HG03025 (cell line): ENCODE measurements at regions not wholly inside any gene's neighbourhood (a gene's known extent, or its start where the extent isn't known, plus 50 kb on each side); places are given as distances from the start of the nearest gene placed in this dataset.
"Not testable (repeated sequence)": the region's sequence is repeated elsewhere in the genome, so short reads cannot be mapped to it uniquely, and the experiment has no call there.

Experiments used
- ATAC-seq: cut with Tn5 transposase; IDR thresholded peaks from one replicate; pipeline ENCODE4 v1.9.1; 2021; ENCODE audit warnings: mild to moderate bottlenecking, moderate library complexity; ENCODE audit not compliant: unreplicated experiment, low FRiP score

DNA sequence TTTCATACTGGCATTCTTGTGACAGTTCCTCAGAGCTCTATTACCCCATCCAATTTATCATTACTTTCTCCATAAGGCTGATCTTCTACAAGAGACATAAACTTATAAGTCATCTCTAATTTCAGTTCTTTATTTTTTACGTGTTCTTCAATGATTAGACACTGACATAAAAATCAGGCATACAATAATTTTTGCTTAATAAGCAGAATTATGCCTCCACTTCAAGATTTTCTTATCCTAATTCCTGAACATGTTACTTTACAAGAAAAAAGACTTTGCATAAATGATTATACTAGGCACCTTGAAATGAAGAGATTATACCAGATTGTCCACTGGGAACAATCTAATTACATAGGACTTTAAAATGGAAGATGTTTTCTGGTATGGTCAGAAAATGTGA is 1304.5 kb upstream of the SLC39A10 start:
- no peak for ATAC-seq

DNA sequence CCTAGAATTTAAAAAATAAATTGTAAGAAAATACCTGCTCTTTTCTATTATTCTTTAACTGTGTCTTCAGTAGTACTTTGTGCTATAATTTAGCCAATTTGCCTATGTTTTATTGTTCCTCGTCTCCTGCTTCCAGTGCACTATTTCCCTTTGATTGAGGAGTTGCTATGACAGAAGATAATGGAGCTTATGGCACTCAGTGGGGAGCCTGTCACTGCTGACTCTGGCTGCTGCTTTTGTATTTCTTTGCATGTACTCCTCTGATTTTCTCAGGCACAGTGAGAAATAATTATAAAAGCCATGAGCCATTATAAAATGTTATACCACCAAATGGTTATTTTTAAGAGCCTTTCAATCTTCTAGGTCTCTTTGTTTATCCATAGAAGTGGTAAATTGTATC is 1310.8 kb upstream of the SLC39A10 start:
- ATAC-seq: no peak

DNA sequence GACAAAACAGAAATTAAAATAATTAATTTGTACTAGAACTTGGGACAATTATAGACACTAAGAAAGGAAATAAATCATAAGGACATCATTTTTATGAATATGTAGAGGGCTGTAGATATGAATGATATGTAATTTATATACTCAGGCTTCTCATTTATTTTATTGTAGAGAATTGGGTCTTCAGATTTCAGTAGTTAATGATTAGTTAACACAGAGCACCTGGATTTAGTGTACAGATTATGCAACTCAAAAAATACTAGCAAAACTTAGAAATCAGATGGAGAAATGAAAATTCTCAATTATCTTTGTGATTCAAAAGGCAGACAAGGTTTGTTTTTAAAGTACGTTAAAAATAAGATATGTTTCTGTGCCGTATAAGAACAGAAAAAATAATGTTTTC is 1311.7 kb upstream of the SLC39A10 start:
- ATAC-seq: no peak

DNA sequence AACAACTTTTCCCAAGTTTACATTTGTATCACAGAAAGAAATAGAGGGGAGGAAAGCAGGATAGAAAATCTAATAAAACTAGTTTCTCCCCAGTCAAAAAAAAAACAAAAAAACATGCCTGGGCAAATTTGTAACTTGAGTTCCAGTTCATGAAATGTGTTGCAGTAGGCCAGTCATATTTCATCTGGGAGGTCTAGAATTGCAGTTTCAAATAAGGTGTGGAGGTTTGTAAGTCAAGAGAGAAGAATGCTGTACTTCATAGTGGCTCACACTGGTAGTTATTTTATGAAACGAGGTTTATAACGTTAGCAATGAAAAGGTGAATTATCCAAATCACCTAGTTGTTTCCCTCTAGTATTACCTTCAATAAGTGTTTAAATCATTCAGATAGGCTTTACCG is 1313.9 kb upstream of the SLC39A10 start:
- no peak for ATAC-seq

DNA sequence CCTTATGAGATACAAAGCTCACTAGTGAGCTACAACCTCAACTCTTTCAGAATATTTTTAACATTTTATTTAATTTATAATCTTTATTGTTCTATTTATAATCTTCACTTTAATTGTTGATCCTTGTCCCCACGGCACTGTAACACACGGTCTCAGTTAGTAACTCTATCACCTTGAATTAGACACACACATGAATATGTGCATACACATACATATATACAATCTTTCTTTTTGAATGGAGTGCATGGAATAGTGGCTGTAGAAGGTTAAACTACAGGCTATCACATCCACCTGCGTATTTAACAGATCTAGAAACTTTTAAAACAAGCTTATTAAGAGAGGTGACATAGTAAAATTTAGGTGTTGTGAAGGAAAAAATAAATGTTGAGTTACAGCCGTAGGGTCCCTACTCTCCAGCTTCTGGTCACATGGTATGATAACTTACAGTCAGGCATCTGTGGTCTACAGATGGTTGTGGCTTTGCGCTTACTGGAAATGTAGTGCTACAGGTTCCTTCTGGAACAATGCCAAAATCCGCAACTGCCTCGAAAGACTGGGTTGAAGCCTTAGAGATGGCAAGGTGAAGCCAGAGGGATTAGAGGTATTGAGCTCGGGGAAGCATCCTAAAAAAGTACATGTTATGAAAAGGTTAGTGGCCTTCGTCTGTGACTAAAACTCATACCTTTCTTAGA is 1324.1 kb upstream of the SLC39A10 start:
- ATAC-seq: no peak

DNA sequence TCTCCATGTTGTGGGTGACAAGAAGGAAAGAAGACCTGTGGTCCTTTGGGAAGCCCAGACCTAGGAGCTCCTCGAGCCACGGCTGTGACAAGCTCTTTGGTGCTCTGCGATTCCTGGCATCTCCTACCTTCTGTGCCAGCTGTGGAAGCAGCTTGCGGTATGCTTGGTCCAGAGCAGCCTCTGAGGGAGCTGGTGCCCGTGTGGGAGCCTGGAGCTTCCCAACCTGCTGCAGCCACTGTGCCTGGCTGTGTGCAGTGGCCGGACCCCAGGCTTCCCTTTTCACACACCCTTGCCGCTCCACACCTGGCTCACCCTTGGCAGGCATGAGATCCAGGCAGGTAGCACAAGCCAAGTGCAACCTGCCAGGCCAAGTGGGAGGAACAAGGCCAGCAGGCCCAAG is 1328.6 kb upstream of the SLC39A10 start:
- ATAC-seq: no peak

DNA sequence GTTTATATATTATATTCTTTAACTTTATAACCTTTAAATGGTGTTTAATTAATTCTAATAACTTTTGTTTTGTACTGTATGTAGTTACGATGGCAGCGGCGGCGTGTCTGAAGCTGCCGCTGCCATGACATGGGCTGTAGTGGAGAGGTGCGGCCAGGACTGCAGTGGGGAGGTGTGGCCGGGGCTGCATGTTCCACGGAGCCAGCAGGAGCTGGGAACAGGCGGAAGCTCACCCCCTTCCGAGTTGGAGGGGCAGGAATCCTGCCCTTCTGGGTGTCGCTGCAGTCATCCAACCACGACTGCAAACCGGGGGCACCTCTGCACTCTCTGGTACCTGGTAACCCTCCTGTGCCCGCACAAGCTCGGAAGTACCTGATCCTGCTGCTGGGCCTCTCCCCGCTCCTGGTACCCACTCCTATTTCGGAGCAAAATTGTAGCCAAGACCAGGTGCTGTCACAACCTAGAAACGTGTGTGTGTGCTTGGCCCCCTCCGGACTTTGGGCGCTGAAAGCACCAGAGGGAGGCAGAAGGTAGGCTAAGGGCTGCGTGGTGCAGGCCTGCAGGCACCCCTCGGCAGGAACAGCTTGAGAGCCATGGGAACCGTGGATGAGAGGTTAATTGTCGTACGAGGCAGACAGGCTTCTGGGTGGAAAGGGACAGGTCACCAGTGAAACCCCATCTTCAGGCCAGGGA is 1329.7 kb upstream of the SLC39A10 start:
- ATAC-seq: no peak

DNA sequence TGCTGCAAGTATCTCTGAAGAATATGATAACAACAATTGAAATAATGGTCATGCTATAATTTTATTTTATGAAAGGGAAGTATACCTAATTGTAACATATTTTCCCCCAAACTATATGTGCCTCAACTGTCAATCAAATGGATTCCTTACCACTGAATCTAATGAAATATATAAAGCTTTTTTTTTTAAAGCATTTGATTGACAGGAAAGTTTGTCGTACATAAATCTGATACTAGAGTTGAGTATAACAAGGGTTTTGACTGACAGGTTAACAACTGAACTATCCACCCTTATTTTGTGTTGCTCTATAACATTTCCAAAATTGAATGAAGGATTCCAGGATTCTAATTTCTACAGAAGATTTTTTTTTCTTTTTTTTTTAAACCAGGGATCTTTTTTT is 1333.3 kb upstream of the SLC39A10 start:
- ATAC-seq: no peak

DNA sequence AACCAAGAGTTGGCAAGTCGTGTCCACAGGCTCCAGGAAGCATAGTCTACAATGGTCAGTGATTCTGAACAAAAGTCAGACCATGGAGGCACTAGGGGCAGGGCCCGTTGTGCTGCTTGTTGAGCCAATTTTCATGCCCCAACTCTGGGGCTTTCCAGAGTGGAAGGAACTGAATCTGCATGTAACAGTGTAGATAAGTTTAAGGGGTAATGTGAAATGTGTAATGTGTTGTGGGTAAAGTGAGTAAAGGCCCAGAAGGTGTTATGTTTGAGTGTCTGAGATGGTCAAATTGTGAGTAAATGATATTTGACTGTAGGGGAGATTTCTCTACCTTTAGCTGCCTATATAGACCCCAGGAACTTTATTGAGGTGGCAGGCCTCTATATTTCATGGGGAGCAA is 1336.5 kb upstream of the SLC39A10 start:
- ATAC-seq: no peak

DNA sequence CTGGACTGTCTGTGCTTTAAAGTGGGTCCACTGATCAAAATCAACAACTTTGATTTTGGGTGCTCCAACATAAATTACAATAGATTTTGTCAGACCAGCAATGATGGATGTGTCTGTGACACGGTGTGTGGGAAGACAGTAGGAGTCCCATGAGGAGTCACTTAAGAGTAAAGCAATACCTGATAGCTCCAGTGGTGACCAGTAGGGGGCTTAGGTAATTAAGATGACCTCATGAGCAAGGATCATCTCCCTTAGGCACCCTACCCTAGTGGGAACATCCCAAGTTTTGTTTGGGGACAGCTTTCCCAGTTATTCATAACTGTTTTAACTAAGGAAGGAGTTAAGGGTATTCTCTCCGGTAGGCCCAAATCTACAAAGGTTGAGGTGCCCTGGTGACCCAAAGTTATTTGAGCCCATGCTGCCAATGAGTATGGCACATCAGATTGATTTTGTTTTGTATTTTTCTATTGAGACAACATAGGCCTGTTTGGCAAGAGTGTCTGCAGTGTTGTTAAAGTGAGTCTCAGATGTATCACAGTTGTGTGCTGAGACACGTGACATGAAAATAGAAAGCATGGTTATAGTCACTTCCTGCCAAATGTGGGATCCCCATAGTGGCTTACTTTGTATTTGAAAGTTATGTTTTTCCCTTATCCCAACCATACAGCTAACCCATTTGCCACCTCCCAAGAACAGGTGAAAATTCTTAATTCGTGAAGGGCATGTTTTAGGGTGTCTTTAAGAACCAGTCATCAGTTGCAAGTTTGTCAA is 1337.6 kb upstream of the SLC39A10 start:
- ATAC-seq: peak; percentile 59

DNA sequence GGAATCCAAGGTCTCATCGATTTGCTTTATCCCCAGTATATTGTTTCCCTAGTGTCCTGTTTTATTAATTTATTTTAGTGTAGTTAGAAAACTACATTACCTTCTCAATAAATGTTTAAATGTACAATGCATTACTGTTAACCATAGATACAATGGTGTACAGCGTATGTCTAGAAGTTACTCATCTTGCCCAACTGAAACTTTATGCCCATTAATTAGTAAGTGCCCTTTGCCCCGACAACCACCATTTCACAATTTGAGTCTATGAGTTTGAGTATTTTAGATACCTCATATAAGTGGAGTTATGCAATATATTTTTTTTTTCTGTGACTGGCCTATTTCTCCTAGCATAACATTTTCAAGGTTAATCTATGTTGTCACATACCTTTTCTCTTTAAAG is 1343.0 kb upstream of the SLC39A10 start:
- no peak for ATAC-seq

DNA sequence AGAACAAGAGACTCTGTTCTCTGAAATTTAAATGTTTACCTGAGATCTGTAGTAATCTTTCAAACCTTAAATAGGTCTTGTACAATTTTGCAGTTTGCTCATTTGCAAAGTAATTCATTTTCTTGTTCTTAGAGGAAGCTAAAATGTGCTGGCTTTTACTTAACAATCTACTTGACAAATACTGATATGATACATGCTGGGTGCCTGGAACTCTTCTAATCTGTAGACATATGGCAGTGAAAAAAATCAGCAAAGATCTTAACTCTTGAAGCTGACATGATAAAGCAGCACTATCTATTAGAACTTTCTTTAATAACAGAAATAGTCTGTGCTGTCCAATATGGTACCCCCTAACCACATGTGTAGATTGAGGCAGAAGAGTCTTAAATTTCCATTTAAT is 1352.8 kb upstream of the SLC39A10 start:
- no peak for ATAC-seq

DNA sequence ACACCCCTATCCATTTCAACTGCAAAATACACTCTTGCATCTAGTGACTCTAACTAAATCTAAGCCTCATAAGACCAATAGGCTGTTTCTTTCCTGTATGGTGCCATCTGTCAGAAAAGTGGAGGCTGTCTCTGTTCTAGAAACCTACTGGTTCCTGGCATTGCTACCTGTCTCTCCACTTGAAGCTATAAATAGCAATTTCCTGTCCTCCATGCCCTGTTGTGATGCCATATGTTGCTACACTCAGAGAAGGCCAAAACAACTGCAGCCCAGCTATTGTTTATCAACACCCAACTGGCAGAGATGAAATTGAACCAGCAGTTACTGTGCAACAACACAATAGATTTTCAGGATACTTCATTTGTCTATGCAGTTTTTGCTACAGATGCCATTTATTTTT is 1355.1 kb upstream of the SLC39A10 start:
- ATAC-seq: no peak

DNA sequence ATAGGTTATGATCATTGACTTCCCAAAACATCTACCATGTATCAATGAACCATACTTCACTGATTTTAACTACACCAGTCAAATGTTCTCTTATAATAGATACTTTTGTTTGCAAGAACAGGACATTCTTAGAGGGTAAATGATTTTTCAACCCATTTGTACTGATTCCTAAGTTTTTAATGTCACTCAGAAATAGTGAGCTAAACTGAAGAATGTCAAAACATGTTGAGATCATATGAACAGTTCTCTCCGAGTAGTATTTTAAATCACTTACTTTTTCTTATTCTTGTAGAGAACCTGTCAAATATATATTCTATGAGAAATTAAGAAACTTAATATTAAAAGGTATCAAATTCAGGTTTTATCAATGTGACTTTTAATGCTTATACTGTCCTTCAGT is 1362.9 kb upstream of the SLC39A10 start:
- no peak for ATAC-seq

DNA sequence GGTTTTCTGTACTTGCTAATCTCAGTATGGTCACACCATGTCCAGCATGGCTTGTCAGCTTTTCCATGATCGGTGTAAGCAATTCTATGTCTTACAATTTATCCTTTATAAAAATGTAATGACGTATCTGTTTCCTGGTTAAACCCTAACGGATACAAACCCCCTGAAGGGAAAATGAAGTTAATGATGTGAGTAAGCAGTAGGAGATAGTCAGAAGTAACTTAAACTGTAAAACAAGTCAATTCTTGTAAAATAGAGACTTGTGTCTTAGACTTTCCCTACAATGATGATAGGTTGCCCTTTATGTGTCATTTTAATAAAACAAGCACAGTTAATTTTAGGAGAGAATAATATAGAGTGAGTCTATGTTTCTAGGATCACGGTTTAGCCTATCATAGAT is 1365.9 kb upstream of the SLC39A10 start:
- no peak for ATAC-seq

DNA sequence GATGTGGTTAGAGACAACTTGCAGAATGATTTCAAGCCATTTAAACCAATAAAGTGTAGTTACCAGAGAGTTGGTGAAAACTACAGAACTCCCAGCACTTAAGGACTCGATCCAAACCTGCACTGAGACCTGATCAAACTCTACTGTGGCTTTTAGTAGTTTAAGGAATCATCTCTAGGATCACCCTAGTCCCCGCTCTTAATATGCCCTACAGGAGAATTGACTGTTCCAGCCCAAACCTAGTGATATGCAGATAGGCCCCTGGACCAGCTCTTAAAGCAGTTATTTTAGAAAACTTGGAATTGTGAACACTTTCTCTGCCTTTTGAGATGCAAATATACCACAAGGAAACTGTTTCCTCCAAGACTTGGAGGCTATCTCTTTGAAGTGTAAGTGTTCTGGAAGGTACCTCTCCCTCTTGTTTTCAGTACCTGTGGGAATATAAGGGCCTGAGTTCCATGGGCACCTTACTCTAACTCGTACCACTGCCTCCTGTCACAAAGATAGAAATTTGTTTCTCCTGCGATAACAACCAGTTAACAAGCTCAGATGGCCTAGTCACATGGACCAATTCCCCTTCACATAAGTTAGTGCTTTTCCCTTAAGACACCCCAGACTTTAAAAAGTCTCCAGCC is 1367.2 kb upstream of the SLC39A10 start:
- no peak for ATAC-seq

DNA sequence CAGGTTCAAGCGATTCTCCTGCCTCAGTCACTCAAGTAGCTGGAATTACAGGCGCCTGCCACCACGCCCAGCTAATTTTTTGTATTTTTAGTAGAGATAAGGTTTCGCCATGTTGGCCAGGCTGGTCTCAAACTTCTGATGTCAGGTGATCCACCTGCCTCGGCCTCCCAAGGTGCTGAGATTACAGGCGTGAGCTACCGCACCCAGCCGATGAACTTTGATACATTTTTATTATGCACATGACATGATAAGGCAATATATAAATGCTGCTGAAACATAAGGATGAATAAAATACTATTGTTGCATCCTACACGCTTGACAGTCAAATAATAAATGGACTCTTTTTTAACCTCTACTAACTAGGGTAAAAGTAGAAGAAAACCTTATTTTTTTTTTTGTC is 1380.4 kb upstream of the SLC39A10 start:
- ATAC-seq: not testable (repeated sequence)

DNA sequence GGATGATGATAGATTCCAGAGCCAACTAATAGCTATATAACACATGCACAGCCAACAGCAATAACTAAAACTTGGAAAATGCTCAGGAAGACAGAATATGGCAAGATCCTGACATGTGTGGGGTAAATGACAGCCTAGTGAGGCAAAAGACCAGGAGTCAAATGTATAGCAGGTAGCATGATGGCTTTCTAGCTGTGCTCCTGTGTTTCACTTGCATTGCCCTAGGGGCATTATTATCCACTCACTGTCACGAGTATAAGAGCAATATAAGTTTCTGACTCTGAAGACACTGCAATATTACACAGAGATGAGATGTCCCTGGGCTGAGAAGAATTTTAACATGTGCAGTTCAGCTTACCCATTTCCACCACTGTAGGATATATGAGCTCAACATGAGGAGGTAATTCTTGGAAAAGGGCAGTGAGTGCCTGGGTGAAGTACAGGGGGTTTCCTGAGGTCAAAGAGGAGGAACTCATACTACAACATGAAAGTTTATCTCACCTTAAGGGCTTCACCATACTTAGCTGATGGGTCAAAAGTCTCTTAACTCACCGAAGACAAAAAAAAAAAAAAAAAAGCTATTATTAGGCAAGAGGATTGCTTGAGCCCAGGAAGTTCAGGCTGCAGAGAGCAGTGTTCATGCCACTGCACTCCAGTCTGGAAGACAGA is 1385.6 kb upstream of the SLC39A10 start:
- no peak for ATAC-seq

DNA sequence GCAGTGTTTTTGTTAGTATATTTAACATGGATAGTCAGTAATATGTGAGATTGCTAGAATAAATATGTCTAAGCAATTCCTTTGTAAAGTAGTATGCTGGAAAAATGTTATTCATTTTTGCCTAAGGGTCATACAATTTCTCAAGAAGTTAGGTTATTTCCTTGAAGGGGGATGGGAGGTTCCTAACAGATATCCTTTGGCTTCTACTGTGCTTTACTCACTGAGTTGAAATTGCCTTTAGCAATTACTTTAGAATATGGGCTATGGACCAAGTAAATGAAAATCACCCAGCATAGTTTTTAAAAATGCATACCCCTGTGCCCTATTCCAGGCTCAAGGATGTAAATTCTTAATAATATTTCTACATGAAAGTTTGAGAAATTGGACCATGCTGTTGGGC is 1386.4 kb upstream of the SLC39A10 start:
- no peak for ATAC-seq

DNA sequence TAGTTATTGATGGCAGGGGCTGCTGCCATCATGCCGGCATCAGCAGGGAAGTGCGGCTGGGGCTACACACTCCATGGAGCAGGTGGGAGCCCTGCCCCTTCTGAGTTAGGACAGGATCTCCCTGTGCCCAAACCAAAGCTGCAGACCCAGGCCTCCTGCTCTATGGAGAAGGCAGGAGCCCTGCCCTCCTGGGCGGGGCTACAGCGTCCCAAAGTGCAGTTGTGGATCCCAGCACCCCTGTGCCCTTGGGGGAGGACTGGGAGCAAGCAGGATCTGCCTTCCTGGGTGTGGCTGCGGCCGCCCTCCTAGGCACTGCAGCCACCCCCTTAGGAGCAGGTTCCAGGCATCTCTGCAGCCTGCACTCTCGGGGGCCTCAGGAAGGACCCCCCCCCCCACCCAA is 1392.4 kb upstream of the SLC39A10 start:
- no peak for ATAC-seq

DNA sequence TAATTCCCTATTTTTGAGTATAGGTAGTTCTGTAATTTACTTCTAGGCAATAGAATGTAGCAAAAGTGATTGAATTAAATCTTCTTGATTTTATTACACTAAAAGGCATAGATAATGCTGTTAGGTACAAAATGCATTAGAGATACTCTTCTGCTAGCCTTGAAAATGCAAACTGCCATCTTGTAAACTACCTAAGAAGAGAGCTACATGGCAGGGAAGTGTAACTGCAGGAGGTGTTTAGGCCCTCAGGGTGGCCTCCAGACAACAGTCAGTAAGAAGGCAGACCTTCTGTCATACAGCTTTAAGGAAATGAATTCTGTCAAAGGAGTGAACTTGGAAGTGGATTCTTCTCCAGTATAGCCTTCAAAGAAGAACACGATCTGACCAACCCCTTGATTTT is 1396.8 kb upstream of the SLC39A10 start:
- ATAC-seq: no peak
